Esophagus squamous epithelium (tissue), 4 donors: ENCODE measurements at regions not wholly inside any gene's neighbourhood (a gene's known extent, or its start where the extent isn't known, plus 50 kb on each side); places are given as distances from the start of the nearest gene placed in this dataset.

Experiments
- POLR2A ChIP-seq, 4 donors: fragments of 450-650 bp; IDR thresholded peaks; one replicate each; pipeline ENCODE4 v1.6.1; 2017; ENCODE audit warnings: antibody characterized with exemption in 4 of 4, mild to moderate bottlenecking in 4 of 4, moderate library complexity in 3 of 4
- TF ChIP-seq, protein P1 (sequence below), 6 experiments: fragments of 450-650 bp in 4 of 6; fragments of 200-600 bp in 2 of 6; sonication (generic) in 2 of 6; IDR thresholded peaks; one replicate each; pipeline ENCODE4 v1.5.1; 2016 to 2019; ENCODE audit warnings: antibody characterized with exemption in 6 of 6, mild to moderate bottlenecking in 4 of 6, moderate library complexity in 4 of 6

DNA sequence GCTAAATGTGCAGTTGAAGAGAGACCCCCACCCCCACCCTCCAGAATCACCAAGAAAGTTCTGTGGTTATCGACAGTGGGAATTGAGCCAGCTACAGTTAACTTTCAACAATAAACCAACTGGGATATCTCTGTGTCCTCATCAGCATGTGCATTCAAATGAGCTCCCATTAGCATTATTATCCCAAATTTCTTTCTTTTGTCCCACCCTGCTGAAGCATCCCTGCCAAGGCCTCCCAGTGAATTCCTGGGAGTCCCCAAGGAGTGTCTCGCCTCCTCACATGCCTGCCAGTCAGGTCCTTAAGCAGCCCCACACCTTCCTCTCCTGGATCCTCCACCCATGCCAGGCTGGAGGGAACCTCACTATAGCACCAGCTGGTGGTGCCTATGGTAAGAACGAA lies 422.1 kb upstream of the HNRNPA3 start:
- no peak for TF ChIP-seq POLR2A (IDR thresholded peaks at IDR 0.05)
- TF ChIP-seq, protein P1, sequence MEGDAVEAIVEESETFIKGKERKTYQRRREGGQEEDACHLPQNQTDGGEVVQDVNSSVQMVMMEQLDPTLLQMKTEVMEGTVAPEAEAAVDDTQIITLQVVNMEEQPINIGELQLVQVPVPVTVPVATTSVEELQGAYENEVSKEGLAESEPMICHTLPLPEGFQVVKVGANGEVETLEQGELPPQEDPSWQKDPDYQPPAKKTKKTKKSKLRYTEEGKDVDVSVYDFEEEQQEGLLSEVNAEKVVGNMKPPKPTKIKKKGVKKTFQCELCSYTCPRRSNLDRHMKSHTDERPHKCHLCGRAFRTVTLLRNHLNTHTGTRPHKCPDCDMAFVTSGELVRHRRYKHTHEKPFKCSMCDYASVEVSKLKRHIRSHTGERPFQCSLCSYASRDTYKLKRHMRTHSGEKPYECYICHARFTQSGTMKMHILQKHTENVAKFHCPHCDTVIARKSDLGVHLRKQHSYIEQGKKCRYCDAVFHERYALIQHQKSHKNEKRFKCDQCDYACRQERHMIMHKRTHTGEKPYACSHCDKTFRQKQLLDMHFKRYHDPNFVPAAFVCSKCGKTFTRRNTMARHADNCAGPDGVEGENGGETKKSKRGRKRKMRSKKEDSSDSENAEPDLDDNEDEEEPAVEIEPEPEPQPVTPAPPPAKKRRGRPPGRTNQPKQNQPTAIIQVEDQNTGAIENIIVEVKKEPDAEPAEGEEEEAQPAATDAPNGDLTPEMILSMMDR (IDR thresholded peaks at IDR 0.05), result no peak
